ENCODE measurements at regions not wholly inside any gene's neighbourhood (a gene's known extent, or its start where the extent isn't known, plus 50 kb on each side); places are given as distances from the start of the nearest gene placed in this dataset.
A peak's percentile ranks its signal among the peaks of the same experiment; 100 is the strongest.

DNA sequence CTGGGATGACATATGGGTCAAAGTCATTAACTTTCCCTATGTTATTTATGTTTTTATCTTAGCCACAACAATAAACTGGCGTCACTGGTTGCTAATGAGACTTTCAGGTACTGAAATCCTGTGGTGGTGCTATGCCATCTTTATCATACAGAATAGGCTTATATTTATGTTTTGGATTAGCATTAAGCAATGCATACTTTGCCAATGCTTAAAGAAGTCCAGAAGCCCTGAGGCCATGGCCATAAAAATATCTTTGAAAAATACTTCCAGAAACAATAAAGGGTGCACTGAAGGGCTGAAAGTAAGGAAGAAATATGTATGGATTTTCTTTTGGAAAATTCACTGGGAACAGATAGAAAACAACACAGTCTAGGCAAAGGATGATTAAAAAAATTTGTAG is 304.6 kb upstream of the SLC10A2 start:
- Mint-ChIP-seq H3K27ac (no peak overlapping the region), H3K27me3 (ENCODE audit: low read depth) (no peaks in the 10 kb centered on the region), H3K9me3 (no peaks in the 10 kb centered on the region), H3K4me1 (no peaks in the 10 kb centered on the region), H3K36me3 (ENCODE audit: low read depth) (no peaks in the 10 kb centered on the region), H3K4me3 (no peak overlapping the region)
- TF ChIP-seq, protein P1, sequence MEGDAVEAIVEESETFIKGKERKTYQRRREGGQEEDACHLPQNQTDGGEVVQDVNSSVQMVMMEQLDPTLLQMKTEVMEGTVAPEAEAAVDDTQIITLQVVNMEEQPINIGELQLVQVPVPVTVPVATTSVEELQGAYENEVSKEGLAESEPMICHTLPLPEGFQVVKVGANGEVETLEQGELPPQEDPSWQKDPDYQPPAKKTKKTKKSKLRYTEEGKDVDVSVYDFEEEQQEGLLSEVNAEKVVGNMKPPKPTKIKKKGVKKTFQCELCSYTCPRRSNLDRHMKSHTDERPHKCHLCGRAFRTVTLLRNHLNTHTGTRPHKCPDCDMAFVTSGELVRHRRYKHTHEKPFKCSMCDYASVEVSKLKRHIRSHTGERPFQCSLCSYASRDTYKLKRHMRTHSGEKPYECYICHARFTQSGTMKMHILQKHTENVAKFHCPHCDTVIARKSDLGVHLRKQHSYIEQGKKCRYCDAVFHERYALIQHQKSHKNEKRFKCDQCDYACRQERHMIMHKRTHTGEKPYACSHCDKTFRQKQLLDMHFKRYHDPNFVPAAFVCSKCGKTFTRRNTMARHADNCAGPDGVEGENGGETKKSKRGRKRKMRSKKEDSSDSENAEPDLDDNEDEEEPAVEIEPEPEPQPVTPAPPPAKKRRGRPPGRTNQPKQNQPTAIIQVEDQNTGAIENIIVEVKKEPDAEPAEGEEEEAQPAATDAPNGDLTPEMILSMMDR (IDR thresholded peaks at IDR 0.05; ENCODE audit: unreplicated experiment in 3 of 3): no peak

DNA sequence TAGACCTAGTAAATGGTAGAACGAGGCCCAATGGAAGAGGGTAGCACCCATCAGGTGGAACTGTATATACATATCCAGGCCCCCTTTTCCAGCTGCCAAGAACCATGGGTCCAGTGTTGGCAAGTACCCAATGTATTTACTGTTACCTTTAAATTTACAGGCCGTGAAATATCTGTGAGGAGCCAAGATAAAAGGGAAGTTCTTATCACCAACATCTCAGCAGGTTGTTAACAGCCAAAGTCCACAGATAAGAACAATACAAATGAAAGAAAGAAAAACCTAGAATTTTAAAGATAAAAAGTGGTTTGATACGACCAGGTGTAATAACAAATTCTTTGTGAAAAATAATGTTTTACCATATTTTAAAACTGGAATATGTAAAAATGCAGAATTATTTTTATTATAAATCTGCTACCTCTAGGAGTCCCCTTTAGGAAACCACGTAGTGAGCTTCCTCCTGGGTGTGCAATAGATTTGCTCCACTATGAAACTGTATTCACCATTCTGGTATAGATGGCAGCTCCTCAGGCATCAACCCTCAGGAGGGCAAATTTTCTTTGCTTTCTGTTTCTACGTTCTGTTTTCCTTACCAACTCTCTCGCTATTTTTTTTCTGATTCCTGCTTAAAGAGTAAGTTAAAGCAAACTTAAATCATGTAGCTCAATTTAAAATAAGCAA is 292.2 kb upstream of the SLC10A2 start:
- Mint-ChIP-seq H3K36me3 (ENCODE audit: low read depth) (no peaks in the 10 kb centered on the region), H3K27ac (no peak overlapping the region), H3K27me3 (ENCODE audit: low read depth) (no peaks in the 10 kb centered on the region), H3K9me3 (peaks cover 3% of the 10 kb centered on the region), H3K4me1 (peaks cover 8% of the 10 kb centered on the region), H3K4me3 (no peak overlapping the region)
- TF ChIP-seq, protein P1 (IDR thresholded peaks at IDR 0.05; ENCODE audit: unreplicated experiment in 3 of 3): no peak

DNA sequence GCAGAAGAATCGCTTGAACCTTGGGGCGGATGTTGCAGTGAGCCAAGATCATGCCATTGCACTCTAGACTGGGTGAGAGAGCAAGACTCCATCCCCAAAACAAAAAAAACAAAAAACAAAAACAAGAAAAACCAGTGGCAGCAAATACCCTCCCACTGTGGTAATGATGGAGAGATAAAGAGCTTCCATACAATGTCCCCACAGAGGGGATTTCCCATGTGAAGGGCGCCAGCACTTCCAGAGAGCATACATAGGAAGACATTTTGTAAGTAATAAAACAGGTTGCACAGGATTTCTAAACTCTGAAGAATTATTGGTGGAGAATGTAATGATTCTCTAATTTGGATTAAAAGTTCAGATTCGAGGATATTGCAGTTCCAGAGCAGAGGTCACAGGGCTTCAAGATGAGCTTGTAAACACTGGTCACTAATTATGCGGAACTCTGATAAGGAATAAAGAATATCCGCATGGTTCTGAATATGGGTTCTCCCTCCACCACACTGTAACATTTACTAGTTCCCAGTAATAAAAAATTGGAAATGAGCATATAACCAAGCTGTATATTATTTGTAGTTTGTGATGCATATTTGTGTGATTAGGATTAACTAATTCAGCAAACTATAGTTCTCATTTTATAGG is 290.1 kb upstream of the SLC10A2 start:
- TF ChIP-seq, protein P1 (IDR thresholded peaks at IDR 0.05; ENCODE audit: unreplicated experiment in 3 of 3): no peak
- Mint-ChIP-seq H3K27ac (no peak overlapping the region), H3K36me3 (ENCODE audit: low read depth) (no peaks in the 10 kb centered on the region), H3K4me1 (peaks cover 12% of the 10 kb centered on the region), H3K4me3 (no peak overlapping the region), H3K27me3 (ENCODE audit: low read depth) (no peaks in the 10 kb centered on the region), H3K9me3 (peaks cover 3% of the 10 kb centered on the region)

DNA sequence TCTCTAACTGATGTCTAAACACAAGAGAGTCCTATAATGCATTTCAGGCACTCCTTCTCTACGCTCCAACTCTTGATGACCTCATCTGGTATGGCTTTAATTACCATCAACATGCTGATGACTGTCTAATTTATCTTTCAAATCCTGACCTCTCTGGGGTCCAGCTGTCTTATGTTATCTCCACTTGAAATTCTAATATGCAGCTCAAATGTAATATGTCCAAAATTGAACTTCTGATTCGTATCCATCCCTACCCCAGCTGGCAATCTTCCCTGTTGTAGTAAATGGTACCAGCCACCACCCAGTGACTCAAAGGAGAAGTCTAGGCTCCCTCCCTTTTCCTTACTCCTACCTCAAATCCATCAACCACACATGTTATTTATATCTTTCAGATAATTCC is 288.0 kb upstream of the SLC10A2 start:
- Mint-ChIP-seq H3K27ac (no peak overlapping the region), H3K4me3 (no peak overlapping the region), H3K9me3 (peaks cover 3% of the 10 kb centered on the region), H3K36me3 (ENCODE audit: low read depth) (no peaks in the 10 kb centered on the region), H3K4me1 (peaks cover 28% of the 10 kb centered on the region), H3K27me3 (ENCODE audit: low read depth) (no peaks in the 10 kb centered on the region)
- TF ChIP-seq, protein P1 (IDR thresholded peaks at IDR 0.05; ENCODE audit: unreplicated experiment in 3 of 3): no peak

DNA sequence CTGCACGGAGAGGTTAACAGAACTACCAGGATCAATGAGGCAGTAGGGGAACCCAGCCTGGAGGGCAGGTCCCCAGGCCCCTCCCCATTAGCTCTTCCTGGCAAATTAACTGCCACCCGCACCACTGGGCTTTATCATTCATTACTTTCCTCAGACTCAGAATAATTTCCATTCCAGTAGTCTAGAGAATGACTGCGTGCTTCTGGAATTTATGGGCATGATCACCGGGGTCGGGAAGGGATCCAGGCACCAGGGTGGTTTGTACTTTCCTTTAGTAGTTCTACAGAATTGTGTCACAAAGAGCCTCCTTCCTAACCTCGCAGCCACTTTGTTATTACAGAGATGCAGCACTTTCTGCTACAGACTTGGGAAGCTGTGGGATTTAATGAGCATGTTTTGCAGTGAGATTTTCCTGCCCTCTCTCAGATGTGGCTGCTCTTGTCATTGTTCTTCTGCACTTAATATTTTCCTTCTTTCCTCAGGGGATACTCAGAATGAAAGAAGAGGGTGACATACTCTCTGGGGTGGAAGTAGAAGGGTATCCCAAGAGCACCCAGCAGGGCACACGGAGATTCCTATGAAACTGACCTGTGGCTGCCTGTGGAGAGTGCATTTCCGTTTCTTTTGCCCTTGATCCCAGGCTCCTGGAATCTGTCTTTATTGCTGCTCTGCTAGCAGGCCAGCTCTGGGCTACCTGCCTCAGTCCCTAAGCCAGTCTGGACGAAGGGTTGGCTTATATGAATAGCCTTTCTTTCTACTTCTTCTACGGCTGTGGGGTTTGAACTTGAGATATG is 285.0 kb upstream of the SLC10A2 start:
- H3K27ac Mint-ChIP-seq: peak overlapping the region; percentile 26 to 46 (median 26)
- H3K4me3 Mint-ChIP-seq: no peak overlapping the region
- H3K27me3 Mint-ChIP-seq (ENCODE audit: low read depth): no peaks in the 10 kb centered on the region
- TF ChIP-seq, protein P1 (IDR thresholded peaks at IDR 0.05; ENCODE audit: unreplicated experiment in 3 of 3): no peak
- H3K36me3 Mint-ChIP-seq (ENCODE audit: low read depth): no peaks in the 10 kb centered on the region
- H3K4me1 Mint-ChIP-seq: peaks cover 28% of the 10 kb centered on the region
- peaks cover 3% of the 10 kb centered on the region for H3K9me3 Mint-ChIP-seq
